Heart left ventricle (tissue), 16 donors: ENCODE measurements at regions not wholly inside any gene's neighbourhood (a gene's known extent, or its start where the extent isn't known, plus 50 kb on each side); places are given as distances from the start of the nearest gene placed in this dataset.

Source experiments
- ATAC-seq, 4 donors: fragments of 200-7000 bp; cut with Tn5 transposase; one replicate each; pipeline ENCODE4 v1.9.1; 2020 to 2022; ENCODE audit warnings: moderate library complexity in 4 of 4, mild to moderate bottlenecking in 3 of 4, moderate number of reproducible peaks in 1 of 4
- DNase-seq, 5 donors: peaks; one replicate each; pipeline ENCODE4 v3.0.0-alpha.2; 2020
- H3K27ac ChIP-seq, 12 donors: fragments of 200-600 bp; sonication (generic) in 4 of 12; one replicate each; pipeline versions ENCODE4 v1.5.0 to v1.8.0; 2016 to 2022; ENCODE audit warnings: mild to moderate bottlenecking in 2 of 12
- H3K27me3 ChIP-seq, 9 donors: fragments of 200-600 bp; sonication (generic) in 2 of 9; one replicate each; pipeline versions ENCODE4 v1.5.1 to v1.8.0; 2016 to 2022; ENCODE audit warnings: mild to moderate bottlenecking in 3 of 9
- H3K36me3 ChIP-seq, 9 donors: fragments of 200-600 bp; sonication (generic) in 2 of 9; one replicate each; pipeline versions ENCODE4 v1.5.0 to v1.8.0; 2018 to 2022; ENCODE audit warnings: mild to moderate bottlenecking in 2 of 9
- H3K4me1 ChIP-seq, 12 donors: fragments of 200-600 bp; sonication (generic) in 4 of 12; one replicate each; pipeline versions ENCODE4 v1.5.0 to v1.8.0; 2016 to 2022; ENCODE audit warnings: mild to moderate bottlenecking in 3 of 12
- H3K4me3 ChIP-seq, 12 donors: fragments of 200-600 bp; sonication (generic) in 4 of 12; one replicate each; pipeline versions ENCODE4 v1.5.0 to v1.8.0; 2017 to 2022; ENCODE audit warnings: mild to moderate bottlenecking in 9 of 12, moderate library complexity in 4 of 12
- H3K9me3 ChIP-seq, 12 donors: fragments of 200-600 bp; sonication (generic) in 4 of 12; one replicate each; pipeline versions ENCODE4 v1.5.0 to v1.8.0; 2016 to 2022; ENCODE audit warnings: mild to moderate bottlenecking in 1 of 12
- POLR2A ChIP-seq, 2 donors: fragments of 450-650 bp; IDR thresholded peaks; one replicate each; pipeline ENCODE4 v1.6.1; 2017; ENCODE audit warnings: antibody characterized with exemption in 2 of 2, mild to moderate bottlenecking in 2 of 2, moderate library complexity in 2 of 2
- WGBS, 4 donors: extraction: QIAGEN DNeasy Blood & Tissue Kit in 2 of 4; methylation state at CpG; one replicate each; pipeline versions ENCODE4 v1.1.5 to v1.1.7; 2013 to 2018; 5-methylcytosine and 5-hydroxymethylcytosine counted together
- intact Hi-C, 10 donors: fragments of 100-400 bp; cut with DNase I; formaldehyde crosslinking; loops; one replicate each; pipeline versions ENCODE4 v1.11.1 to v1.14.2; 2022
- TF ChIP-seq, protein P1 (sequence below), 12 donors: fragments of 200-600 bp; sonication (generic) in 4 of 12; IDR thresholded peaks; one replicate each; pipeline versions ENCODE4 v1.5.0 to v1.8.0; 2018 to 2022; ENCODE audit warnings: antibody characterized with exemption in 12 of 12, mild to moderate bottlenecking in 5 of 12
- donor health status: ischemic (EF 13 %, LVEDD 7.1; RV severe dilation, severe dysfunction).
- donor health status: healthy with polysubstance abuse.
- donor health status: DM: no; HTN: yes; CAD: no.
- donor health status: DM: no; HTN: no; CAD: no.
- donor health status: ischemic (EF 25% LVEDD 6.9; RV normal size, moderate dysfunction).
- donor health status: ischemic (EF 25% LVEDD 5.7; RV mildly dilated, moderate dysfunction).
- donor health status: healthy.
- donor health status: DM: yes; HTN: yes; CAD: no.
- donor health status: ischemic (EF 35%, LVEDD 5.7; RV mildly dilated, moderate dysfunction).
- donor health status: nonischemic (EF 11% LVEDD 7.7; RV severe dilation, severe dysfunction).
- donor health status: DM: yes; HTN: yes; CAD: no.
- donor health status: PGD.
- donor health status: ischemic (EF 29% LVEDD 5.4; RV normal size, mild dysfunction).
- donor health status: nonischemic (EF 23%, LVEDD 6.1; RV moderate dilation, normal function).

DNA sequence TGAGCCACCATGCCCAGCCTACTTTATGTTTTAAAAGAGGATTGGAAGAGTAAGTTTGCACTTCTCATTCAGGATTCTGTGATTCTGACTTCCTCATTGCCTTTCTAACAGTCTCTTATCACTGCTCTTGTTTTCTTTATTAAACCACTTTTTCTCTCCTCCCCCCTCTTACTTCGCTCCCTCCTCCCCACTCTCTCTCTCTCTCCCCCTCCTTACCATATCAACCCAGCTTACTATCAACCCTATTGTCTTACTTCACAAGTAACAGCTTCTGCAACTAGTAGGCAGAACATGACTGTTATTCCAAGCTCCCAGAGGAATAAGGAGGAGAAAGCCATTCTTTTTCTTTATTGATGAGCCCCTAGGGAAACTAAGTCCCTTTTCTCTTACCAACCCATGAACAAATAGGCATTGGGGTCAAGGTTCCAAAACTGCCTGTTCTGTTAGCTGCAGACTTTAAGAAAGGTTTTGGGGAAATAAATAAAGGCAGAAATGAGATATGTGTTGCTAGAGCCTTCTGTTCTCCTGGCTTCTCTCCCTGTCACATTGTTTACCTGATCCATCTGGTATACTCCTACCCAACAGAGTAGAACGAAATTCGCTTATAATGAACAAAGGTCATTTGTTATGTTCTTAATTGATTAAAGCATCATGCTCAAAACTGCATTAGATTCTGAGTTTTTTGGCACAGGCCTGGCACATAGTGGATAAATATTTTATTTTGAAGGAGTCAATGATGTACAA, 56.4 kb upstream of the RASGRP1 start:
- intact Hi-C loops: loop anchor here in 3 of 10 donors (5.0 to 10.0 kb wide), 3 partner anchors 54 to 64 kb away; partner anchors contain the start of gene RASGRP1 (in 1 of the 3)

GRCh38 chr15:38622304-38622703, 57.7 kb upstream of the RASGRP1 start:
- TF ChIP-seq POLR2A (IDR thresholded peaks at IDR 0.05): no peak
- TF ChIP-seq, protein P1, sequence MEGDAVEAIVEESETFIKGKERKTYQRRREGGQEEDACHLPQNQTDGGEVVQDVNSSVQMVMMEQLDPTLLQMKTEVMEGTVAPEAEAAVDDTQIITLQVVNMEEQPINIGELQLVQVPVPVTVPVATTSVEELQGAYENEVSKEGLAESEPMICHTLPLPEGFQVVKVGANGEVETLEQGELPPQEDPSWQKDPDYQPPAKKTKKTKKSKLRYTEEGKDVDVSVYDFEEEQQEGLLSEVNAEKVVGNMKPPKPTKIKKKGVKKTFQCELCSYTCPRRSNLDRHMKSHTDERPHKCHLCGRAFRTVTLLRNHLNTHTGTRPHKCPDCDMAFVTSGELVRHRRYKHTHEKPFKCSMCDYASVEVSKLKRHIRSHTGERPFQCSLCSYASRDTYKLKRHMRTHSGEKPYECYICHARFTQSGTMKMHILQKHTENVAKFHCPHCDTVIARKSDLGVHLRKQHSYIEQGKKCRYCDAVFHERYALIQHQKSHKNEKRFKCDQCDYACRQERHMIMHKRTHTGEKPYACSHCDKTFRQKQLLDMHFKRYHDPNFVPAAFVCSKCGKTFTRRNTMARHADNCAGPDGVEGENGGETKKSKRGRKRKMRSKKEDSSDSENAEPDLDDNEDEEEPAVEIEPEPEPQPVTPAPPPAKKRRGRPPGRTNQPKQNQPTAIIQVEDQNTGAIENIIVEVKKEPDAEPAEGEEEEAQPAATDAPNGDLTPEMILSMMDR (IDR thresholded peaks at IDR 0.05): no peak
- Histone ChIP-seq H3K4me1 (peaks cover 0 to 31% (median 11%) of the 10 kb centered on the region in 12 donors), H3K4me3 (no peak overlapping the region), H3K27me3 (no peaks in the 10 kb centered on the region), H3K9me3 (no peaks in the 10 kb centered on the region), H3K27ac (no peak overlapping the region), H3K36me3 (no peaks in the 10 kb centered on the region)
- ATAC-seq (no peak), DNase-seq (no peak)
- 82 to 93% (median 88%) methylated on average over 7 of the region's 7 CpGs for whole genome bisulfite sequencing, 4 donors
- intact Hi-C loops: loop anchor here in 3 of 10 donors (5.0 to 10.0 kb wide), 3 partner anchors 55 to 62 kb away; partner anchors contain the start of gene RASGRP1 (in 1 of the 3)

More for the DNA sequence above, 56.4 kb upstream of the RASGRP1 start:
- Histone ChIP-seq H3K4me3 (no peak overlapping the region), H3K9me3 (no peaks in the 10 kb centered on the region), H3K4me1 (peaks cover 0 to 28% (median 5%) of the 10 kb centered on the region in 12 donors), H3K36me3 (no peaks in the 10 kb centered on the region), H3K27me3 (no peaks in the 10 kb centered on the region), H3K27ac (no peak overlapping the region)
- TF ChIP-seq, protein P1 (IDR thresholded peaks at IDR 0.05): no peak
- TF ChIP-seq POLR2A (IDR thresholded peaks at IDR 0.05): no peak
- ATAC-seq (no peak), DNase-seq (no peak)
- 66 to 80% (median 76%) methylated on average over 3 of the region's 3 CpGs for WGBS, 4 donors

- H3K27ac ChIP-seq: no peak overlapping the region
- no peak for ATAC-seq
- intact Hi-C loops: loop anchor here in 3 of 10 donors (5.0 to 10.0 kb wide), 3 partner anchors 56 to 62 kb away; partner anchors contain the start of gene RASGRP1 (in 1 of the 3)
- 92 to 97% (median 94%) methylated on average over 5 of the region's 5 CpGs for WGBS, 4 donors
- TF ChIP-seq POLR2A (IDR thresholded peaks at IDR 0.05): no peak
- TF ChIP-seq, protein P1 (IDR thresholded peaks at IDR 0.05): no peak
- no peak overlapping the region for H3K4me3 ChIP-seq
- H3K4me1 ChIP-seq: peaks cover 0 to 31% (median 11%) of the 10 kb centered on the region in 12 donors
- no peak for DNase-seq
- no peaks in the 10 kb centered on the region for H3K36me3 ChIP-seq
- H3K9me3 ChIP-seq: no peaks in the 10 kb centered on the region
- H3K27me3 ChIP-seq: no peaks in the 10 kb centered on the region
Measured at GRCh38 chr15:38622908-38623307, 58.3 kb upstream of the RASGRP1 start.

DNA sequence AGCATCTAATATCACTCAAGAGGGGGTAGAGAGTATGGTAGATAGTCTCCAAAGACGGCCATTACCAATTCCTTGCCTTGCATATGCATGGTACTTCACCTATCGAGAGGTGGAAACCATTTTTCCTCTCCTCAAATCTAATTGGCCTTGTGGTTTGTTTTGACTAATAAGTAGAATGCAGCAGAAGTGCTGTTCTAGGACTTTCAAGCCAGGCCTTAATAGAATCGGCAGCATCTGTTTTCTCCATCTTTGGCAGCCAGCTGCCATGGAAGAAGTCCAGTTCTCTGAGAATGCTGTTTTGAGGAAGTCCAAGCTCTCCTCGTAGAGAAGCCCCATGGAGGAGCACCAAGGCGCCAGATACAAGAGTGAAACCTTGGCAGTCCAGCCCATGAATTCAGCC, 59.1 kb upstream of the RASGRP1 start:
- peak in 3 of 5 donors; percentile 11 to 46 (median 43) for DNase-seq
- H3K27ac ChIP-seq: peak overlapping the region in 3 of 12 donors; percentile 9 to 50 (median 32)
- no peaks in the 10 kb centered on the region for H3K36me3 ChIP-seq
- intact Hi-C loops: loop anchor here in 3 of 10 donors (5.0 to 10.0 kb wide), 3 partner anchors 56 to 61 kb away; partner anchors contain the start of gene RASGRP1 (in 1 of the 3)
- no peak for TF ChIP-seq POLR2A (IDR thresholded peaks at IDR 0.05)
- TF ChIP-seq, protein P1 (IDR thresholded peaks at IDR 0.05): no peak
- no peaks in the 10 kb centered on the region for H3K27me3 ChIP-seq
- H3K4me1 ChIP-seq: peaks cover 0 to 28% (median 10%) of the 10 kb centered on the region in 12 donors
- no peak overlapping the region for H3K4me3 ChIP-seq
- no peaks in the 10 kb centered on the region for H3K9me3 ChIP-seq
- 42 to 62% (median 50%) methylated on average over 5 of the region's 5 CpGs for WGBS, 4 donors
- ATAC-seq: peak in 2 of 4 donors; percentile 45 to 62
